Keratinocyte (primary cell): ENCODE measurements at regions not wholly inside any gene's neighbourhood (a gene's known extent, or its start where the extent isn't known, plus 50 kb on each side); places are given as distances from the start of the nearest gene placed in this dataset.

ENCODE experiments used
- DNase-seq: peaks from one replicate; pipeline ENCODE4 v3.0.0-alpha.2; 2011; ENCODE audit warnings: low read depth, missing footprints, low spot score
- FAIRE-seq: peaks from 2 replicates; lab custom pipeline; 2011; peaks lifted over from hg19 to GRCh38; lab: Jason Lieb, UNC
- H2AFZ ChIP-seq: 2 replicates; pipeline ENCODE4 v1.6.0; 2012; ENCODE audit warnings: low read length, control low read depth, inconsistent platforms; ENCODE audit not compliant: control insufficient read depth
- H3K27ac ChIP-seq: 2 replicates; pipeline ENCODE4 v1.5.1; 2011; ENCODE audit warnings: low read length; ENCODE audit not compliant: control insufficient read depth, insufficient read depth
- H3K27me3 ChIP-seq: 3 replicates; pipeline ENCODE4 v1.6.0; 2011; ENCODE audit warnings: low read length; ENCODE audit not compliant: control insufficient read depth, insufficient read depth; ENCODE audit errors: extremely low read depth
- H3K36me3 ChIP-seq, 2 experiments: 2 replicates in 1 of 2; 3 replicates in 1 of 2; pipeline ENCODE4 v1.5.1; 2011; ENCODE audit warnings: low read length in 2 of 2, mild to moderate bottlenecking in 1 of 2; ENCODE audit not compliant: control insufficient read depth in 2 of 2, insufficient read depth in 2 of 2; ENCODE audit errors: extremely low read depth in 1 of 2
- H3K4me1 ChIP-seq: 3 replicates; pipeline ENCODE4 v1.5.1; 2011; ENCODE audit warnings: low read length; ENCODE audit not compliant: control insufficient read depth, insufficient read depth; ENCODE audit errors: extremely low read depth
- H3K4me2 ChIP-seq: 3 replicates; pipeline ENCODE4 v1.6.0; 2011; ENCODE audit warnings: low read depth, low read length; ENCODE audit not compliant: control insufficient read depth, insufficient read depth; ENCODE audit errors: extremely low read depth
- H3K4me3 ChIP-seq, 3 experiments: fragments of 200-600 bp in 1 of 3; sonication (generic) in 1 of 3; 2 replicates in 2 of 3; 3 replicates in 1 of 3; pipeline ENCODE4 v1.5.1; 2011 to 2016; ENCODE audit warnings: low read length in 3 of 3, mild to moderate bottlenecking in 3 of 3, control low read depth in 2 of 3, inconsistent platforms in 1 of 3, low read depth in 1 of 3, mixed read lengths in 1 of 3, mixed run types in 1 of 3, moderate library complexity in 1 of 3; ENCODE audit not compliant: control insufficient read depth in 2 of 3, insufficient read depth in 2 of 3; ENCODE audit errors: extremely low read depth in 1 of 3
- H3K79me2 ChIP-seq: 2 replicates; pipeline ENCODE4 v1.6.0; 2012; ENCODE audit warnings: low read length; ENCODE audit not compliant: control insufficient read depth, insufficient read depth
- H3K9ac ChIP-seq: 3 replicates; pipeline ENCODE4 v1.6.0; 2011; ENCODE audit warnings: low read length; ENCODE audit not compliant: control insufficient read depth, insufficient read depth; ENCODE audit errors: extremely low read depth
- H3K9me1 ChIP-seq: 3 replicates; pipeline ENCODE4 v1.6.0; 2011; ENCODE audit warnings: low read length; ENCODE audit not compliant: control insufficient read depth, insufficient read depth; ENCODE audit errors: extremely low read depth
- H3K9me3 ChIP-seq: 2 replicates; pipeline ENCODE4 v1.5.1; 2012; ENCODE audit warnings: low read depth, low read length; ENCODE audit not compliant: control insufficient read depth
- H4K20me1 ChIP-seq: 3 replicates; pipeline ENCODE4 v1.6.0; 2011; ENCODE audit warnings: low read length; ENCODE audit not compliant: control insufficient read depth, insufficient read depth; ENCODE audit errors: extremely low read depth
- CTCF ChIP-seq, 3 experiments: IDR thresholded peaks in 1 of 3; conservative IDR thresholded peaks in 1 of 3; optimal IDR thresholded peaks in 1 of 3; 2 replicates in 2 of 3; 3 replicates in 1 of 3; pipeline versions ENCODE3 to v1.5.1; 2011; ENCODE audit warnings: low read length in 3 of 3, mild to moderate bottlenecking in 3 of 3, moderate library complexity in 2 of 3, control low read depth in 1 of 3, inconsistent platforms in 1 of 3; ENCODE audit not compliant: insufficient read depth in 2 of 3; ENCODE audit errors: extremely low read depth in 1 of 3
- EZH2 ChIP-seq: IDR thresholded peaks from one replicate; pipeline ENCODE4 v1.6.1; 2012; ENCODE audit warnings: inconsistent platforms, mild to moderate bottlenecking, low read length, moderate library complexity
- dilution Hi-C: fragments of 300-500 bp; cut with MboI; formaldehyde crosslinking; loops from one replicate; pipeline ENCODE4 v1.7.0; 2020; ENCODE audit warnings: low sequenced_read_pairs; ENCODE audit not compliant: extremely low pct_ligation_motif_present

DNA sequence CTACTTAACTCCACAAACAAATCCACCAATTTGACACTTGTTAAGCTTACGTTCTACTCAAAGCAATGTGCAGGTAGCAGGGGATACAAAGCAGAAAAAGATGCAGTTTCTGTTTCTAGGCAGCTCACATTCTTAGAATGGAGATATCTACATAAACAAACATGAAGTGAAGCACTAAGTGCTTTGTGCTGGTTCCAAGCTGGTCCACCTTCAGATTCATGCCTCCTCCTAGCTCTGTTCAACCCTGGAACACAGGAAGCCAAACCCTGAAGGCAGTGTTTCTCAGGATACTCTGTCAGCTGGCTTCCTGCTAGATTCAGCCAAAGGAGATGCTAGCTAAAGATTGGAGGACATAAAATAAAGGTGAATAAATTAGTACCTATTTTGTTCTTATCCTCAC, 55.3 kb upstream of the NOL4 start:
- Histone ChIP-seq H3K27me3 (no peaks in the 10 kb centered on the region), H3K9ac (no peak overlapping the region), H3K36me3 (no peaks in the 10 kb centered on the region), H3K4me3 (no peak overlapping the region), H3K4me1 (no peaks in the 10 kb centered on the region), H3K27ac (no peak overlapping the region), H3K9me1 (no peaks in the 10 kb centered on the region), H4K20me1 (no peaks in the 10 kb centered on the region), H3K9me3 (no peaks in the 10 kb centered on the region), H2AFZ (no peak overlapping the region), H3K4me2 (no peak overlapping the region), H3K79me2 (no peaks in the 10 kb centered on the region)
- no peak for TF ChIP-seq EZH2
- no peak for DNase-seq
- no peak for FAIRE-seq
- dilution Hi-C loops = no loop called here

DNA sequence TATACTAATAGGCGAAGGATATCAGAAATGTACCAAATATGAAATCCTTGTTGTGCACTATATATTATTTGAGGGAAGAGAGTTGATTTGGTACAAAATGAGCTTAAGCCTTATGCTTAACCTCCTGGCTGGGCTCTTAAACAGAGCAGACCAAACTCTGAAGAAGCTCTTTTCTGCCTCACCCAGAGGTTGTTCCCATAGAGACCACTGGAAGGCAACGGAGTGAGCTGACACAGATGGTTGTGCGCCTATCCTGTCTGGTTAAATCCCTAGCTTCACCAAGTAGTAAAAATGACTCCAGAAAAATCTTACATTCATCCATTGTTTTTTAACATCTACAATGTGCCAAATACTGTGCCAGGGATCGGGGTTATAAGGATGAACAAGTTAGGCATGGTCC, 55.9 kb upstream of the NOL4 start:
- no peak overlapping the region for H3K27ac ChIP-seq
- dilution Hi-C loops = no loop called here
- H3K4me1 ChIP-seq = no peaks in the 10 kb centered on the region
- no peak overlapping the region for H3K4me2 ChIP-seq
- H3K79me2 ChIP-seq = no peaks in the 10 kb centered on the region
- no peak for FAIRE-seq
- H3K36me3 ChIP-seq = no peaks in the 10 kb centered on the region
- TF ChIP-seq CTCF (optimal IDR thresholded peaks at IDR 0.05 in 1 of 3, IDR thresholded peaks at IDR 0.05 in 1 of 3, conservative IDR thresholded peaks at IDR 0.05 in 1 of 3; ENCODE audit: extremely low read depth in 1 of 3, insufficient read depth in 2 of 3, low read length in 3 of 3) (no peak), EZH2 (no peak)
- H3K9me1 ChIP-seq = no peaks in the 10 kb centered on the region
- no peaks in the 10 kb centered on the region for H4K20me1 ChIP-seq
- no peak overlapping the region for H3K9ac ChIP-seq
- H3K27me3 ChIP-seq = no peaks in the 10 kb centered on the region
- H3K9me3 ChIP-seq = no peaks in the 10 kb centered on the region
- H3K4me3 ChIP-seq = no peak overlapping the region
- no peak for DNase-seq
- no peak overlapping the region for H2AFZ ChIP-seq

DNA sequence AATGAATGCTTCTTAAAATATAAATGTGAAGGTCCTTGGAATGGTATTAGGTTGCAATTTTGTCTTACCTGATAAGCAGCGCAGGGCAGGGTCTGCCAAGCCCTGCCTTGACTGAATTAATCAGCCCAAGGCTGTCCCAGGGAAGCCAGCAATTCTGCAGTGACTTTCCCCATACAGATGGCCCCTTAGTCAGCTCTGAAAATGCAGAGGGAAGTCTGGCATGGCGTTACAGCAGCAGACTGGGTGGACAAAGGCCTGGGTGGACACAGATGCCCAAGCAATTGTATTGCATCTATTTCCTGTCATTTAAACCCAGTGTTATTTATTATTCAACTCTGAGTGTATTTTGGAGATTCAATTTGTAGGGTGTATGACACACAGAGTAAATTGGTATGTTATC, 56.6 kb upstream of the NOL4 start:
- no peak for TF ChIP-seq CTCF (optimal IDR thresholded peaks at IDR 0.05 in 1 of 3, IDR thresholded peaks at IDR 0.05 in 1 of 3, conservative IDR thresholded peaks at IDR 0.05 in 1 of 3; ENCODE audit: extremely low read depth in 1 of 3, insufficient read depth in 2 of 3, low read length in 3 of 3)
- no peak for TF ChIP-seq EZH2
- dilution Hi-C loops = no loop called here

More for the DNA sequence above, 56.6 kb upstream of the NOL4 start:
- no peaks in the 10 kb centered on the region for H3K79me2 ChIP-seq
- H3K27me3 ChIP-seq = no peaks in the 10 kb centered on the region
- no peak overlapping the region for H3K9ac ChIP-seq
- H3K4me3 ChIP-seq = no peak overlapping the region
- no peak for FAIRE-seq
- no peaks in the 10 kb centered on the region for H3K36me3 ChIP-seq
- no peaks in the 10 kb centered on the region for H3K9me3 ChIP-seq
- H3K27ac ChIP-seq = no peak overlapping the region
- no peaks in the 10 kb centered on the region for H3K9me1 ChIP-seq
- H3K4me1 ChIP-seq = no peaks in the 10 kb centered on the region
- no peak overlapping the region for H2AFZ ChIP-seq
- H4K20me1 ChIP-seq = no peaks in the 10 kb centered on the region
- no peak for DNase-seq
- no peak overlapping the region for H3K4me2 ChIP-seq
